WTC11 (cell line): ENCODE measurements at regions not wholly inside any gene's neighbourhood (a gene's known extent, or its start where the extent isn't known, plus 50 kb on each side); places are given as distances from the start of the nearest gene placed in this dataset.

Experiments used
- ATAC-seq: fragments of 200-7000 bp; cut with Tn5 transposase; 2 replicates; pipeline ENCODE4 v1.10.0; 2021; ENCODE audit warnings: mild to moderate bottlenecking, moderate library complexity
- CTCF ChIA-PET: fragments of 300-600 bp; sonication (Branson Sonifier 250); formaldehyde crosslinking; loops from one replicate; lab custom pipeline; 2021; ENCODE audit warnings: antibody characterized with exemption; lab: Charles Lee
- POLR2A ChIA-PET: fragments of 350-600 bp; sonication (Branson Sonifier 250); formaldehyde crosslinking; loops from one replicate; lab custom pipeline; 2021; ENCODE audit warnings: antibody characterized with exemption; lab: Charles Lee
- DNase-seq: peaks from one replicate; pipeline ENCODE4 v3.0.0; 2021; ENCODE audit warnings: low spot score
- H3K27ac Mint-ChIP-seq: 2 replicates; pipeline ENCODE4 v1.8.0; 2021; ENCODE audit warnings: mixed read lengths
- H3K27me3 Mint-ChIP-seq: 2 replicates; pipeline ENCODE4 v1.8.0; 2021; ENCODE audit warnings: low read depth, mild to moderate bottlenecking, moderate library complexity, mixed read lengths
- H3K36me3 Mint-ChIP-seq: 2 replicates; pipeline ENCODE4 v1.8.0; 2021; ENCODE audit warnings: mixed read lengths
- H3K4me1 Mint-ChIP-seq: 2 replicates; pipeline ENCODE4 v1.8.0; 2022; ENCODE audit warnings: mixed read lengths
- H3K4me3 Mint-ChIP-seq: 2 replicates; pipeline ENCODE4 v1.8.0; 2021; ENCODE audit warnings: mild to moderate bottlenecking, moderate library complexity, mixed read lengths
- H3K9me3 Mint-ChIP-seq: 2 replicates; pipeline ENCODE4 v1.8.0; 2021; ENCODE audit warnings: mixed read lengths
- ESRRA ChIP-seq: sonication (generic); formaldehyde crosslinking; IDR thresholded peaks from 2 replicates; pipeline ENCODE4 v1.8.1; 2022; ENCODE audit warnings: mild to moderate bottlenecking, missing genetic modification reagents, borderline replicate concordance
- GRHL2 ChIP-seq: fragments of 250-450 bp; sonication (Bioruptor Pico); IDR thresholded peaks from 2 replicates; pipeline ENCODE4 v1.8.0; 2022; ENCODE audit warnings: mild to moderate bottlenecking, moderate library complexity; ENCODE audit not compliant: insufficient replicate concordance, severe bottlenecking
- GTF2I ChIP-seq: fragments of 250-450 bp; sonication (Bioruptor Pico); conservative IDR thresholded peaks from 2 replicates; pipeline ENCODE4 v1.4.0; 2021; ENCODE audit warnings: mild to moderate bottlenecking
- JUN ChIP-seq: sonication (generic); formaldehyde crosslinking; IDR thresholded peaks from 2 replicates; pipeline ENCODE4 v1.8.0; 2023; ENCODE audit warnings: mild to moderate bottlenecking, missing genetic modification reagents
- MXD4 ChIP-seq: fragments of 250-450 bp; sonication (Bioruptor Pico); IDR thresholded peaks from 2 replicates; pipeline ENCODE4 v1.8.0; 2021; ENCODE audit warnings: mild to moderate bottlenecking, moderate library complexity, borderline replicate concordance
- NFE2L1 ChIP-seq: sonication (generic); formaldehyde crosslinking; IDR thresholded peaks from 2 replicates; pipeline ENCODE4 v1.8.1; 2023; ENCODE audit warnings: missing genetic modification reagents
- NFYB ChIP-seq: sonication (generic); formaldehyde crosslinking; conservative IDR thresholded peaks from 2 replicates; pipeline ENCODE4 v1.8.0; 2022; ENCODE audit warnings: low read depth, missing genetic modification reagents
- NR3C1 ChIP-seq: sonication (generic); formaldehyde crosslinking; conservative IDR thresholded peaks from 2 replicates; pipeline ENCODE4 v1.8.1; 2023; ENCODE audit warnings: low read depth, mild to moderate bottlenecking, missing genetic modification reagents
- SOX15 ChIP-seq: fragments of 250-450 bp; sonication (Bioruptor Pico); IDR thresholded peaks from 2 replicates; pipeline ENCODE4 v1.9.0; 2021; ENCODE audit warnings: mild to moderate bottlenecking
- ZNF219 ChIP-seq: sonication (generic); formaldehyde crosslinking; IDR thresholded peaks from 2 replicates; pipeline ENCODE4 v1.8.0; 2023; ENCODE audit warnings: missing genetic modification reagents, mild to moderate bottlenecking, borderline replicate concordance
- TF ChIP-seq, protein P1 (sequence below): sonication (generic); formaldehyde crosslinking; IDR thresholded peaks from 2 replicates; pipeline ENCODE4 v1.8.1; 2023; ENCODE audit warnings: mild to moderate bottlenecking, moderate library complexity, missing genetic modification reagents
- TF ChIP-seq, protein P2 (sequence below): fragments of 200-600 bp; IDR thresholded peaks from 2 replicates; pipeline ENCODE4 v1.8.0; 2022; ENCODE audit warnings: antibody characterized with exemption
- TF ChIP-seq, protein P3 (sequence below): sonication (generic); formaldehyde crosslinking; IDR thresholded peaks from 2 replicates; pipeline ENCODE4 v1.8.1; 2022; ENCODE audit warnings: missing genetic modification reagents, borderline replicate concordance
- TF ChIP-seq, protein P4 (sequence below): sonication (generic); formaldehyde crosslinking; IDR thresholded peaks from 2 replicates; pipeline ENCODE4 v1.8.0; 2022; ENCODE audit warnings: mild to moderate bottlenecking, missing genetic modification reagents
- TF ChIP-seq, protein P5 (sequence below): sonication (generic); formaldehyde crosslinking; IDR thresholded peaks from 2 replicates; pipeline ENCODE4 v1.8.1; 2022; ENCODE audit warnings: mild to moderate bottlenecking, moderate library complexity, missing genetic modification reagents
- TF ChIP-seq, protein P6 (sequence below): sonication (generic); formaldehyde crosslinking; IDR thresholded peaks from 2 replicates; pipeline ENCODE4 v1.8.1; 2022; ENCODE audit warnings: low read depth, mild to moderate bottlenecking, moderate library complexity, missing genetic modification reagents, borderline replicate concordance
- TF ChIP-seq, protein P7 (sequence below): sonication (generic); formaldehyde crosslinking; IDR thresholded peaks from 2 replicates; pipeline ENCODE4 v1.8.1; 2022; ENCODE audit warnings: low read depth, missing genetic modification reagents, borderline replicate concordance

DNA sequence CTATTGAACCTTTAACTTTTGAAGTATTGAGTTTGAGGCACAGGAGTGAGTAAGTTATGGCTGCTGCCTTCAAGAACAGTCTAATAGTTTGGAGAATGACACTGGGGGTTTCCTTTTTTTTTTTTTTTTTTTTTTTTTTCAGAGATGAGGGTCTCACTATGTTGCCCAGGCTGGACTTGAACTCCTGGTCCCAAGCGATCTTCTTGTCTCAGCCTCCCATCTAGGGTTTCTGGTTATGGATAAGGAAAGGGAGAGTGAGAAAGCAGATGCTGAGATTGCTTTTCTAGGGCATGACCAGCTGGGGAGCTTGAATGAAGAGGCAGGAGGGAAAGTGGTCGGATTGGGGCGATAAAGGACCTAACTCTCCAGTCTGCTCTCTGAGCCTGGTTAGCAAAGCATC is 59.9 kb upstream of the BTRC start:
- H3K9me3 Mint-ChIP-seq = no peaks in the 10 kb centered on the region
- H3K4me1 Mint-ChIP-seq = peaks cover 26% of the 10 kb centered on the region
- H3K27ac Mint-ChIP-seq = no peak overlapping the region
- DNase-seq (no peak), ATAC-seq (no peak)
- H3K36me3 Mint-ChIP-seq = no peaks in the 10 kb centered on the region
- peaks cover 96% of the 10 kb centered on the region for H3K27me3 Mint-ChIP-seq
- ChIA-PET POLR2A (no interaction called here), CTCF (interaction anchor here (1.2 to 12.3 kb wide), 7 partner anchors 9 to 276 kb away, joined by 3 to 203 read pairs (median 35); no protein-coding TSS in a partner anchor)
- no peak for TF ChIP-seq GRHL2 (CRISPR knock-in tag)
- H3K4me3 Mint-ChIP-seq = no peak overlapping the region

DNA sequence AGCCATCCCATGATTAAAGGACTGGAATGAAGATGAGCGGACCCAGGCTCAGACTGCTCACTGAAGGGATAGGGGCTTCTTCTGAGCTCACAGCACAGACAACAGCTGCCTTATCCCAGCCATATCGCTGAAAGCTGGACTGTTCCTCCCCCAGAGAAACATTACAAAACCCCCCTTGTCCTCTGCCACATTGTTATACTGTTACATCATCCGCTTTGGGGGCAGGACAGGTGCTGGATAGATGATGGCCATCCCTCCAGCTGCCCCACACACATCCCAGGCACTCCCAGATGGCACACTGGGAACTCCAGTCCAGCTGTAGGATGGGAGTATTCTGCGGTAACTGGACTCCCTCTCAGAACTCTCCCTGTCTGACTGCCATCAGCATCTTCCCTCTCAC is 58.7 kb upstream of the BTRC start:
- H3K27ac Mint-ChIP-seq = no peak overlapping the region
- no peak for TF ChIP-seq GTF2I (CRISPR knock-in tag)
- TF ChIP-seq, all 79 proteins: peak for 0
- Mint-ChIP-seq H3K27me3 (peaks cover 89% of the 10 kb centered on the region), H3K36me3 (no peaks in the 10 kb centered on the region), H3K4me1 (peaks cover 19% of the 10 kb centered on the region), H3K9me3 (no peaks in the 10 kb centered on the region), H3K4me3 (no peak overlapping the region)
- ChIA-PET POLR2A (no interaction called here), CTCF (interaction anchor here (1.0 to 12.3 kb wide), 3 partner anchors 57 to 149 kb away, joined by 3 to 203 read pairs (median 18); no protein-coding TSS in a partner anchor)
- DNase-seq (no peak), ATAC-seq (no peak)

DNA sequence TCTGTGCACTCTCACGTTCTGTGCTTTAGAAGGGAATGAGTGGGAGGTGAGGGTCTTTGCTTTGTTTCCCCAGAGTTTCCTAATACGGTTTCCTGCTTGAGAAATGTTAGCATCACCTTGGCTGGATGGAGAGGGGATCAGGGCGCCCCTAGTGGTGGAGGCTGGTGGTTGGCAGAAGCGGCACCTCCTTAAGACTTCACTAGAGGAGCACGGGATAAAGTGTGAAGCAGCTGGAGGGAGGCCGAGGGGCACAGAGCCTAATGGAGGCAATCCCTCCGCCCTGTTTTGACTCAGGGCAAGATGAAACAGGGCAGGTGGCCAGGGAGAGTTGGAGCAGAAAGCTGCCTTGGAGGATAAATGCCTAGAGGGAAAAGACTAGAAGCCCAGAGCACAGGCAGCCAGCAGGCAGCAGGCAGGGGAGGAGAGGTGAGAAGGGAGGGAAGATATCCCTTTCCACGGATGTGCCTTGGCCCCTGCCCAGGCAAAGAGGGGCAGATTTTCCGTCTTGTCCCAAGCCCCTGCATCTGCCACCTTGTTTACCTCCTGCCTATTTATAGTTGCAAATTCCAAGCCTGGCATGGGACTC is 56.0 kb upstream of the BTRC start:
- no peaks in the 10 kb centered on the region for H3K9me3 Mint-ChIP-seq
- H3K4me3 Mint-ChIP-seq = no peak overlapping the region
- CTCF ChIA-PET = interaction anchor here (0.5 to 3.6 kb wide), 48 partner anchors 9 to 925 kb away, joined by 3 to 40 read pairs (median 4); partner anchors contain the start of genes BTRC, DPCD, LBX1 and POLL
- peaks cover 10% of the 10 kb centered on the region for H3K4me1 Mint-ChIP-seq
- no peak overlapping the region for H3K27ac Mint-ChIP-seq
- TF ChIP-seq, protein P1, sequence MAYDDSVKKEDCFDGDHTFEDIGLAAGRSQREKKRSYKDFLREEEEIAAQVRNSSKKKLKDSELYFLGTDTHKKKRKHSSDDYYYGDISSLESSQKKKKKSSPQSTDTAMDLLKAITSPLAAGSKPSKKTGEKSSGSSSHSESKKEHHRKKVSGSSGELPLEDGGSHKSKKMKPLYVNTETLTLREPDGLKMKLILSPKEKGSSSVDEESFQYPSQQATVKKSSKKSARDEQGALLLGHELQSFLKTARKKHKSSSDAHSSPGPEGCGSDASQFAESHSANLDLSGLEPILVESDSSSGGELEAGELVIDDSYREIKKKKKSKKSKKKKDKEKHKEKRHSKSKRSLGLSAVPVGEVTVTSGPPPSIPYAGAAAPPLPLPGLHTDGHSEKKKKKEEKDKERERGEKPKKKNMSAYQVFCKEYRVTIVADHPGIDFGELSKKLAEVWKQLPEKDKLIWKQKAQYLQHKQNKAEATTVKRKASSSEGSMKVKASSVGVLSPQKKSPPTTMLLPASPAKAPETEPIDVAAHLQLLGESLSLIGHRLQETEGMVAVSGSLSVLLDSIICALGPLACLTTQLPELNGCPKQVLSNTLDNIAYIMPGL (CRISPR knock-in tag) = 0 out of 2 replicates have a peak, but pooled peaks have one; percentile 20
- no peak for TF ChIP-seq NR3C1 (CRISPR knock-in tag)
- TF ChIP-seq, protein P2, sequence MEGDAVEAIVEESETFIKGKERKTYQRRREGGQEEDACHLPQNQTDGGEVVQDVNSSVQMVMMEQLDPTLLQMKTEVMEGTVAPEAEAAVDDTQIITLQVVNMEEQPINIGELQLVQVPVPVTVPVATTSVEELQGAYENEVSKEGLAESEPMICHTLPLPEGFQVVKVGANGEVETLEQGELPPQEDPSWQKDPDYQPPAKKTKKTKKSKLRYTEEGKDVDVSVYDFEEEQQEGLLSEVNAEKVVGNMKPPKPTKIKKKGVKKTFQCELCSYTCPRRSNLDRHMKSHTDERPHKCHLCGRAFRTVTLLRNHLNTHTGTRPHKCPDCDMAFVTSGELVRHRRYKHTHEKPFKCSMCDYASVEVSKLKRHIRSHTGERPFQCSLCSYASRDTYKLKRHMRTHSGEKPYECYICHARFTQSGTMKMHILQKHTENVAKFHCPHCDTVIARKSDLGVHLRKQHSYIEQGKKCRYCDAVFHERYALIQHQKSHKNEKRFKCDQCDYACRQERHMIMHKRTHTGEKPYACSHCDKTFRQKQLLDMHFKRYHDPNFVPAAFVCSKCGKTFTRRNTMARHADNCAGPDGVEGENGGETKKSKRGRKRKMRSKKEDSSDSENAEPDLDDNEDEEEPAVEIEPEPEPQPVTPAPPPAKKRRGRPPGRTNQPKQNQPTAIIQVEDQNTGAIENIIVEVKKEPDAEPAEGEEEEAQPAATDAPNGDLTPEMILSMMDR = peak; percentile 86
- ATAC-seq (peak; percentile 81), DNase-seq (peak; percentile 92)
- H3K27me3 Mint-ChIP-seq = peaks cover 69% of the 10 kb centered on the region
- POLR2A ChIA-PET = no interaction called here
- no peaks in the 10 kb centered on the region for H3K36me3 Mint-ChIP-seq

DNA sequence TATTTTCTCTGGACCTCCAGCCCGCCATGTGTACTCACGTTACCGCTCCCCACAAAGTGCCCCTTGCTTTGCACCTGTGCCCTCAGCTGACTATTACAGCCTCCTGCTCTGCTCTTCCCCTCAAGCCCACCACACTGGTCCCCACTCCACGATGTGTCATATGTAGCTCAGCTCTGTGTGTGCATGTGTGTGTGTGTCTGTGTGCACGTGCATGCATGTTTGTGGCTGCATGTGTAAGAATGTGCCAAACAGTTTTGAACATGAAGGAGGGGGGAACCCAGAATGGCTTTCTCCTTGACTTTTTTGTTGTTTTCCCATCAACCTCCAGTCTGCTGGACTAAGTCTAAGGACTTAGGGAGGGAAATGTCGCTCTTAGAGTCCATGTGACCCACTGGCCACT is 54.8 kb upstream of the BTRC start:
- ChIA-PET POLR2A (no interaction called here), CTCF (interaction anchor here (1.0 to 7.3 kb wide), 7 partner anchors 11 to 271 kb away, joined by 3 to 118 read pairs (median 8); partner anchors contain the start of gene BTRC)
- H3K27ac Mint-ChIP-seq = no peak overlapping the region
- DNase-seq (no peak), ATAC-seq (no peak)
- no peaks in the 10 kb centered on the region for H3K36me3 Mint-ChIP-seq
- peaks cover 61% of the 10 kb centered on the region for H3K27me3 Mint-ChIP-seq
- H3K4me3 Mint-ChIP-seq = no peak overlapping the region
- no peaks in the 10 kb centered on the region for H3K9me3 Mint-ChIP-seq
- H3K4me1 Mint-ChIP-seq = peaks cover 9% of the 10 kb centered on the region
- TF ChIP-seq MXD4 = no peak
- no peak for TF ChIP-seq NFE2L1 (CRISPR knock-in tag)
- no peak for TF ChIP-seq SOX15
- TF ChIP-seq, protein P3, sequence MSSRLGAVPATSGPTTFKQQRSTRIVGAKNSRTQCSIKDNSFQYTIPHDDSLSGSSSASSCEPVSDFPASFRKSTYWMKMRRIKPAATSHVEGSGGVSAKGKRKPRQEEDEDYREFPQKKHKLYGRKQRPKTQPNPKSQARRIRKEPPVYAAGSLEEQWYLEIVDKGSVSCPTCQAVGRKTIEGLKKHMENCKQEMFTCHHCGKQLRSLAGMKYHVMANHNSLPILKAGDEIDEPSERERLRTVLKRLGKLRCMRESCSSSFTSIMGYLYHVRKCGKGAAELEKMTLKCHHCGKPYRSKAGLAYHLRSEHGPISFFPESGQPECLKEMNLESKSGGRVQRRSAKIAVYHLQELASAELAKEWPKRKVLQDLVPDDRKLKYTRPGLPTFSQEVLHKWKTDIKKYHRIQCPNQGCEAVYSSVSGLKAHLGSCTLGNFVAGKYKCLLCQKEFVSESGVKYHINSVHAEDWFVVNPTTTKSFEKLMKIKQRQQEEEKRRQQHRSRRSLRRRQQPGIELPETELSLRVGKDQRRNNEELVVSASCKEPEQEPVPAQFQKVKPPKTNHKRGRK = no peak
- TF ChIP-seq, protein P4, sequence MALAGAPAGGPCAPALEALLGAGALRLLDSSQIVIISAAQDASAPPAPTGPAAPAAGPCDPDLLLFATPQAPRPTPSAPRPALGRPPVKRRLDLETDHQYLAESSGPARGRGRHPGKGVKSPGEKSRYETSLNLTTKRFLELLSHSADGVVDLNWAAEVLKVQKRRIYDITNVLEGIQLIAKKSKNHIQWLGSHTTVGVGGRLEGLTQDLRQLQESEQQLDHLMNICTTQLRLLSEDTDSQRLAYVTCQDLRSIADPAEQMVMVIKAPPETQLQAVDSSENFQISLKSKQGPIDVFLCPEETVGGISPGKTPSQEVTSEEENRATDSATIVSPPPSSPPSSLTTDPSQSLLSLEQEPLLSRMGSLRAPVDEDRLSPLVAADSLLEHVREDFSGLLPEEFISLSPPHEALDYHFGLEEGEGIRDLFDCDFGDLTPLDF = no peak
- TF ChIP-seq ZNF219 = no peak
- TF ChIP-seq, protein P5, sequence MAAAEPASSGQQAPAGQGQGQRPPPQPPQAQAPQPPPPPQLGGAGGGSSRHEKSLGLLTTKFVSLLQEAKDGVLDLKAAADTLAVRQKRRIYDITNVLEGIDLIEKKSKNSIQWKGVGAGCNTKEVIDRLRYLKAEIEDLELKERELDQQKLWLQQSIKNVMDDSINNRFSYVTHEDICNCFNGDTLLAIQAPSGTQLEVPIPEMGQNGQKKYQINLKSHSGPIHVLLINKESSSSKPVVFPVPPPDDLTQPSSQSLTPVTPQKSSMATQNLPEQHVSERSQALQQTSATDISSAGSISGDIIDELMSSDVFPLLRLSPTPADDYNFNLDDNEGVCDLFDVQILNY (CRISPR knock-in tag) = no peak
- TF ChIP-seq, protein P6, sequence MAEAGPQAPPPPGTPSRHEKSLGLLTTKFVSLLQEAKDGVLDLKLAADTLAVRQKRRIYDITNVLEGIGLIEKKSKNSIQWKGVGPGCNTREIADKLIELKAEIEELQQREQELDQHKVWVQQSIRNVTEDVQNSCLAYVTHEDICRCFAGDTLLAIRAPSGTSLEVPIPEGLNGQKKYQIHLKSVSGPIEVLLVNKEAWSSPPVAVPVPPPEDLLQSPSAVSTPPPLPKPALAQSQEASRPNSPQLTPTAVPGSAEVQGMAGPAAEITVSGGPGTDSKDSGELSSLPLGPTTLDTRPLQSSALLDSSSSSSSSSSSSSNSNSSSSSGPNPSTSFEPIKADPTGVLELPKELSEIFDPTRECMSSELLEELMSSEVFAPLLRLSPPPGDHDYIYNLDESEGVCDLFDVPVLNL (CRISPR knock-in tag) = no peak
- no peak for TF ChIP-seq ESRRA
- no peak for TF ChIP-seq NFYB (CRISPR knock-in tag)
- TF ChIP-seq, protein P7, sequence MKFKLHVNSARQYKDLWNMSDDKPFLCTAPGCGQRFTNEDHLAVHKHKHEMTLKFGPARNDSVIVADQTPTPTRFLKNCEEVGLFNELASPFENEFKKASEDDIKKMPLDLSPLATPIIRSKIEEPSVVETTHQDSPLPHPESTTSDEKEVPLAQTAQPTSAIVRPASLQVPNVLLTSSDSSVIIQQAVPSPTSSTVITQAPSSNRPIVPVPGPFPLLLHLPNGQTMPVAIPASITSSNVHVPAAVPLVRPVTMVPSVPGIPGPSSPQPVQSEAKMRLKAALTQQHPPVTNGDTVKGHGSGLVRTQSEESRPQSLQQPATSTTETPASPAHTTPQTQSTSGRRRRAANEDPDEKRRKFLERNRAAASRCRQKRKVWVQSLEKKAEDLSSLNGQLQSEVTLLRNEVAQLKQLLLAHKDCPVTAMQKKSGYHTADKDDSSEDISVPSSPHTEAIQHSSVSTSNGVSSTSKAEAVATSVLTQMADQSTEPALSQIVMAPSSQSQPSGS = no peak
- TF ChIP-seq JUN (CRISPR knock-in tag) = no peak
